ENCODE measurements at regions not wholly inside any gene's neighbourhood (a gene's known extent, or its start where the extent isn't known, plus 50 kb on each side); places are given as distances from the start of the nearest gene placed in this dataset.
A peak's percentile ranks its signal among the peaks of the same experiment; 100 is the strongest.
"Not testable (repeated sequence)": the region's sequence is repeated elsewhere in the genome, so short reads cannot be mapped to it uniquely, and the experiment has no call there.

DNA sequence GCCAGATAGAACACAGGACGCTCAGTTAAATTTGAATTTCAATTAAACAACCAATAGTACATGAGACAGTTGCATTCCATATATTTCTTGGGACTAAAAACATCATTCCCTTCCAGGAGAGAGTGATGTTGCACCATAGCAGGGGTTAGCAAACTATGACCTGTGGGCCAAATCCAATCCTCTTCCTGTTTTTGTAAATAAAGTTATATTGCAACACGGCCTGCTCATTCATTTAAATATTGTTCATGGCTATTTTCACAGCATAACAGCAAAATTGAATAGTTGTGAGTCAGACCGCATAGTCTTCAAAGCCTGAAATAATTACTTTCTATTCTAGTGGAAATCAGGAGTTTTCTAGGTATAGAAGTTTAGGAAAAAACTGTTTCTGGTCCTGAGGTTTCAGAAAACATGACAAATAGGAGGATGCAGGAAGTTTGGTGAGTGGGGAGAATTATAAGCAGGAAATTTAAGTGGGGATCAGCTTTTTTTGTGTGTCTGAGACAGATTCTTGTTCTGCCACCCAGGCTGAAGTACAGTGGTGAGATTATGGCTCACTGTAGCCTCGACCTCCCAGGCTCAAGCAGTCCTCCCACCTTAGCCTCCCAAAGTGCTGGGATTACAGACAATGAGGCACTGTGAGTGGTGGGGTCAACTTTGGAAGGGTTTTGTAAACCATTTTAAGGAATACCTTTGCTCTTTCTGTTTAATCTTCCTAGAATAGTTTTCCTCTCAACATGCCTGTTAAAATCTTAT lies 131.5 kb downstream of the SOCS6 start:
- no peak for DNase-seq (ENCODE audit: low spot score)

- DNase-seq (ENCODE audit: low spot score) = no peak
Measured at GRCh38 chr18:70419526-70419925, 130.7 kb downstream of the SOCS6 start.

- no peak for DNase-seq (ENCODE audit: low spot score)
Measured at GRCh38 chr18:70418546-70419311, 129.9 kb downstream of the SOCS6 start.

DNA sequence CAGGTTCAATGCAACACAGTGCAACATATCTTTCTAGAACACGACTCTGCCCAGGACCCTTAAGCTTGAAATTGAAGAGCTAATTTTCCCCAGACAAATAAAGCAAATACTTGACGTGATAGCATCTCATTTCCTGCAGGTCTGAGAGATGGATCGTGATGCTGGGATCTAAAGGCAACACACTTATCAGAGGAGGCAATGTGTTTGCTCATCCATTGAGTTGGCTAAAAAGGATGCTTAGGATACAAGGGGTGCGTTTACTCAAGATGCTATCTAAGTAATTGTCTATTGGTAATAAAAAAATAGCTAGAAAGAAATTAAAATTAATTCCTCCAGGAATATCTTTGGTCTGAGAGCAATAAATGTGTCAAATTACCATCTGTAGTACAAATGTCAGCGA lies 129.0 kb downstream of the SOCS6 start:
- DNase-seq (ENCODE audit: low spot score) = no peak

DNA sequence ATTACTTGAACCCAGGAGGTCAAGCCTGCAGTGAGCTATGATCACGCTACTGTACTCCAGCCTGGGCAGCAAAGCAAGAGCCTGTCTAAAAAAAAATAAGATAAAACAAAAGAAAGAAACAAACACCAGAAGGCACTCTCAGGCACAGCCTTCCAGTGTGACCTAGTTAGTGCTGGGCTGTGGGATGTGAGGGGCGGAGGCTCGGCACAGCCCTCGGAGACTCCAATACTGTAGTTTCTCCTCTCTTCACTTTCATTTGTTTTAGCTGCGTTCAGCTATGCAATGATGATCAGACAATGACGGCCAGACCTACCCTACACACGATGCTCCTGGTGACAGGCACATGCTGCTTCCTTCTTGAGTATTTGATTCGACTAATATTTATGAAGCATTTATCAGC lies 127.7 kb downstream of the SOCS6 start:
- DNase-seq (ENCODE audit: low spot score) = peak; percentile 60

DNA sequence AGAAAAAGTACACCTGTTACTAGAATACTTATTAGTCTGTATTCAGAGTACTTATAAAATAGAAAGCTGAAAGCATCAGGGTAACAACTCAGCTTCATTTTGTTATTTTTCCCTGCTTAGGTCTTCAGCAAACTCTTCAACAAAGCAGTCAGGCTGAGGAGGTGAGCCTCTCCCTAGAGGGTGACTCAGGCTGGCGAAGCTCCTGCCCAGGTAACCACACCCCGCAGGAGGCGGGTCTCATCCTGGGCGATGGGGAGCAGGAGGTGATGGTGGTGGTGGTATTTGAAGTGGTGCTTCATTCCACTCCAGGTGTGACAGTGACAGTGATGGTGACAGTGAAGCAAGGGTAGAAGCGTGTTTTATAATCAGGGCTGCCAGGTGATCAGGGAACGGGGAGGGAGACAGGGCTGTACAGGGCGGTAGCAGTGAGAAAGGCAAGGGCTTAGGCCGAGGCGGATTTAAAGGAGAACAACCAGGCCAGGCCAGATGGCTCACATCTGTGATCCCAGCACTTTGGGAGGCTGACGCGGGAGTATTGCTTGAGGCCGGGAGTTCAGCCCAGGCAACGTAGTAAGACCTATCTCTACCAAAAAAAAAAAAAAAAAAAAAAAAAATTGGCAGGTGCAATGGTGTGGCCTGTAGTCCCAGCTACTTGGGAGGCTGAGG lies 127.1 kb downstream of the SOCS6 start:
- peak; percentile 83 for DNase-seq (ENCODE audit: low spot score)

DNA sequence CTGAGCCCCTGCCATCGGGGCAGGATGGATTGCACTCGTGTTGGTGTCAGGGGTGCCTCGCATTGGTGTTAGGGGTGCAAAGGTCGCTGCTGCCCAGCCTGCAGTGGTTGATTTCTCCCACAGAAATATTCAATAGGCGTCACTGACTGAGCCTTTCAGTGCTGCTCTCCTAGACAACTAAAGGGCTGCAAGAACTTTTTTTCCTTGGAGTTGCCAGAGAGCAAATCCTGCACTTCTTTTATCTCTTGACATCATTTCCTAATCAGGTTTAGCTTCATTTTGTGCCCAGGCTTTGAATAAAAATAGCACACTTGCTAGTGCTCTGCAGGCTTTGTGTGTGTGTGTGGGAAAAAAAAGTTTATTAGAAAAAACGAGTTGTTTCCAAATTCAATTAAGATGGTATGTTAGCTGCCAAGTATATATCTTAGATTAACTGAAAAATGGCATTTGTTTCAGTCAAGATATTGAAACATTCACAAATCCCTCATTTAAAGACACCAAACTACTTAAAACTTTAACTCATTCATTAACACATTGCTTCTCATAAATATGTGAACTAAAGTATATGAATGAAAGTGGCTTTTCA lies 125.6 kb downstream of the SOCS6 start:
- DNase-seq (ENCODE audit: low spot score) = no peak

GRCh38 chr18:70413455-70413854 lies 124.6 kb downstream of the SOCS6 start:
- no peak for DNase-seq (ENCODE audit: low spot score)

DNA sequence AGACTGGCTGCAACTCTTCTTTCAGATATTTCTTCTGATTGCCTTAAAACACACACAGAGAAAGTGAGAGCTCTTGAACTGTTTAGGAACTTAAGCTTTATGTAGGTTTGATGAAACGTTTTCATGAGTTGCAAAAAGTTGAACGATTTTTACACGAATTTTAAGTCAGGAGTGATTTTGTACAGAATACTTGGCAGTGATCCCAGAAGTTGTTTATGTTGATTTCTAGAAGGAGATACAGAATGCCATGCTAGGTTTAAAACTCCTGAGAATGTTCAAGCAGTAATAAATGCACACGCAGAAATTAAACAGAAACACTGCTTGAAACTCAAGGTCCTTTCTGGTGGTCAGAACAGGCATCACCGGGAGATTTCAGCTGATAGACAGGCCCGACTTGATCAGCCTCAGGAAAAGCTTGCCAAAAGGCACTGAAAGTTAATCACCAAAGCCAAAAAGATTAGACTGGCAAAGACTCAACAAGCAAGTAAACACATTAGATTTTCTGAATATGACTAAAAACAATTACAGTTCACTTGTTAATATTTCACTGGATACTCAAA lies 123.1 kb downstream of the SOCS6 start:
- peak; percentile 52 for DNase-seq (ENCODE audit: low spot score)

GRCh38 chr18:70411307-70411706 lies 122.5 kb downstream of the SOCS6 start:
- DNase-seq (ENCODE audit: low spot score) = no peak

GRCh38 chr18:70405052-70405451 lies 116.2 kb downstream of the SOCS6 start:
- DNase-seq (ENCODE audit: low spot score) = no peak

DNA sequence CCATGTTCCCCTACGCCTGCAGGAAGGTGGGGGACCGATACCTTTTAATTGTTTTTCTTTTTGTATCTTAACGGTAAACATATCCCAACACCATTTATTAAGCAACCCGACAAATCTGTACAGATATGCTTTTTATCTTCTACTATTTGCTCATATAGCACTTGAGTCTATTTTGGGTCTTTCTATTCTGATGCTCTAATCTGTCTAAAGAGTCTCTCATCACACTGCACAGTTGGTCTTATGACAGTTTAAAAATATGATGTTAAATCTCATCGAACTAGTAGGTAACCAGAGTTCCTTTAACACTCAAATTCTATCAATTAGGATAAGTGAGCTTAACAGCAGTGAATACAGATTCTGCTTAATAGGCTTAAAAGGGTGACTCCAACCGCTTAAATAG lies 111.6 kb downstream of the SOCS6 start:
- DNase-seq (ENCODE audit: low spot score) = no peak

- DNase-seq (ENCODE audit: low spot score) = no peak
Measured at GRCh38 chr18:70398076-70398475, 109.2 kb downstream of the SOCS6 start.

- no peak for DNase-seq (ENCODE audit: low spot score)
Measured at GRCh38 chr18:70397259-70397925, 108.5 kb downstream of the SOCS6 start.

- DNase-seq (ENCODE audit: low spot score) = not testable (repeated sequence)
Measured at GRCh38 chr18:70395771-70396170, 106.9 kb downstream of the SOCS6 start.

- DNase-seq (ENCODE audit: low spot score) = no peak
Measured at GRCh38 chr18:70394672-70395071, 105.8 kb downstream of the SOCS6 start.

DNA sequence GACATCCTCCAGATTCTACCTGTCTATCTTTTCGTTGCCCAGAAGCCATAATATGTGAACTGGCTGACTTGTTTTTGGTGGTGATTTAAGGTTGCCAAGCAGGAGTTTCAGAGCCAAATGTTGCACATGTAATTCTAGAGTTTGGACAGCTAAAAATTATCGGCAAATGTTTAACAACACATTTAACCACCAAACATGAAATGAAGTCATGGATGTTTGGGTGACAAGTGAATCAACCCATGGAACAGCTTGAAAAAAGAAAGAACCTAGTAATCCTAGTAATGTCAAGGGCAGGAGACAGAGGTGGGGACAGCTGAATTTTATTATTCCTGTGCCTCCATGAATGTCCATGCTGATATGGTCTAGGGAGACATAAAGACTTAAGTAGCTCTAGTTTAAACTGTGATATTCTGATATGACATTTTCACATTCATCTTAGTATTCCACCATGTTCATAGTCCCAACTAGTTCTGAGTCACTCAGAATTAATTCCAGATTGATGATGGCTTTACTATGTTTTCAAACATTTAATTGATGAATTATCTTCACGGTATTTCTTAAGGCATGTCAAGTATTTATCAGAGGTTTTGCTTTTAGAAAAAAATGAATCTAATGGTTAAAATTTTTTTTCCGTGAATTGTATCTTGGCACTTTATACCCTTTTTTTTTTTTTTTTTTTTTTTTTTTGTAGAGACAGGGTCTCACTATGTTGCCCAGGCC lies 101.7 kb downstream of the SOCS6 start:
- DNase-seq (ENCODE audit: low spot score) = no peak

GRCh38 chr18:70389036-70389435 lies 100.2 kb downstream of the SOCS6 start:
- DNase-seq (ENCODE audit: low spot score) = not testable (repeated sequence)

DNA sequence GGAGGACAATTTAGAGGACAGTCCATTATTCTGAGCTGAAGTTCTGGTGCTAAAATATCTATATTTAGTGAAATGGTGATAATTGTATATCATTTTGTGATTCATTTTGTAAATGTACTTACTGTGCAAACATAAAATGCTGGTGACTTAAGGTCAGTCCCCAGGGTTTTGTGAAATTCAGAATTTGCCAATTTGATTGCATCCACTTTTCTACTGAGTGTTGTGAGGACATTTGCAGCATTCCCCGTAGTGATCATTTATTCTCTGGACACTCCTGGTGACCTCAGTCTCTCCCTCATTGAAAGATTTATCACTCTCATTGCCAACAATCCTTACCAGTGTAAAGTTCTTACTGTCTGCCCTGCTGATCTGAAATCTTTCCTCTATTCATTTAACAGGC lies 98.2 kb downstream of the SOCS6 start:
- DNase-seq (ENCODE audit: low spot score) = no peak

DNA sequence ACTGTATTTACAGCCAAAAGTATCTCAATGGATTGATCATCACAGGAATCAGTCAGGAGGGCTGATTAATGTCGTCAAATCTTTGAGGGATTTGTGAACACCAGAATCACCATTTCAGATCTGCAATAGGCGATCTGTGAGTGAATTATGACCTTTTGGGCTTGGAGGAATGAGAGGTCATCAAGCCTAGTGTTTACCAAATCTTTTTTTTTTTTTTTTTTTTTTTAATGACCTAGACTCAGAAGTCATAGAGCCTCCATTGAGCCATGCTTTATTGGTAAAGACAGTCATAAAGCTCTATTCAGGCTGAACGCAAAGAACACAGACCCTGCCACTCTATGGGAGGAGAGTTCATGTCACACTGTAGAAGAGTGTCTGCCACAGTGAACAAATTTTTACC lies 97.7 kb downstream of the SOCS6 start:
- DNase-seq (ENCODE audit: low spot score) = no peak

DNA sequence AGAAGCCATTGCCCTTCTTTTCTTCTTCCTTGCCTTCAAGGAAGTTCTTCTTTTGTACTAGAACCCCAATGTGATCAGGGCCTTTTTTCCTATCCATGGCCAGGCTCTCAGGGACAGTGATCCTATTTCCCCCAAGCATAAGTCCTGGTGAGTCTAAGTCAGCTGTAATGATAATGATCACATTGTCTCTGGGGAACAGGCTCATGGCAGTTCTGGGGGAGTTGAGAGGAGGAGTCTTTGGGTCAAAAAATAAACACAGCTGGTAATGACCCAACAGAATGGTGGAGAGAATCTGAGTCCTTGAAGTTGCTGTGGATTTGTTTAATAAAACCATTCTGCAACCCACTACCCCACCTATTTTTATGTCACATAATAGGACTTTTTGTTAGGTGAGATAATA lies 96.6 kb downstream of the SOCS6 start:
- no peak for DNase-seq (ENCODE audit: low spot score)

Data from D341Med (cell line).